GM18873 (cell line): ENCODE measurements at regions not wholly inside any gene's neighbourhood (a gene's known extent, or its start where the extent isn't known, plus 50 kb on each side); places are given as distances from the start of the nearest gene placed in this dataset.
"Not testable (repeated sequence)": the region's sequence is repeated elsewhere in the genome, so short reads cannot be mapped to it uniquely, and the experiment has no call there.

Experiments
- ATAC-seq: cut with Tn5 transposase; IDR thresholded peaks from one replicate; pipeline ENCODE4 v1.9.1; 2021; ENCODE audit warnings: mild to moderate bottlenecking, moderate library complexity, moderate number of reproducible peaks; ENCODE audit not compliant: unreplicated experiment, low FRiP score

GRCh38 chr11:123344790-123345357 is 85.2 kb upstream of the GRAMD1B start:
- ATAC-seq, result no peak

GRCh38 chr11:123344188-123344587 is 85.9 kb upstream of the GRAMD1B start:
- ATAC-seq, result not testable (repeated sequence)

GRCh38 chr11:123338997-123339752 is 90.9 kb upstream of the GRAMD1B start:
- no peak for ATAC-seq

GRCh38 chr11:123338266-123338800 is 91.7 kb upstream of the GRAMD1B start:
- ATAC-seq, result no peak

- ATAC-seq, result no peak
These were observed 95.1 kb upstream of the GRAMD1B start for GRCh38 chr11:123334925-123335324.

- not testable (repeated sequence) for ATAC-seq
These were observed 97.5 kb upstream of the GRAMD1B start for GRCh38 chr11:123332577-123332976.

- no peak for ATAC-seq
These were observed 99.1 kb upstream of the GRAMD1B start for GRCh38 chr11:123330948-123331347.

GRCh38 chr11:123330471-123330870 is 99.6 kb upstream of the GRAMD1B start:
- ATAC-seq, result no peak

- ATAC-seq, result no peak
These were observed 100.0 kb upstream of the GRAMD1B start for GRCh38 chr11:123330071-123330470.

- no peak for ATAC-seq
These were observed 101.7 kb upstream of the GRAMD1B start for GRCh38 chr11:123328281-123328867.

- ATAC-seq, result no peak
These were observed 104.5 kb upstream of the GRAMD1B start for GRCh38 chr11:123325533-123325932.

GRCh38 chr11:123323568-123323967 is 106.5 kb upstream of the GRAMD1B start:
- ATAC-seq, result no peak

- ATAC-seq, result no peak
These were observed 108.4 kb upstream of the GRAMD1B start for GRCh38 chr11:123321636-123322035.

- no peak for ATAC-seq
These were observed 111.4 kb upstream of the GRAMD1B start for GRCh38 chr11:123318623-123319022.

GRCh38 chr11:123318132-123318531 is 111.9 kb upstream of the GRAMD1B start:
- not testable (repeated sequence) for ATAC-seq

GRCh38 chr11:123316003-123316402 is 114.1 kb upstream of the GRAMD1B start:
- no peak for ATAC-seq

GRCh38 chr11:123314972-123315371 is 115.1 kb upstream of the GRAMD1B start:
- ATAC-seq, result no peak

GRCh38 chr11:123313262-123313661 is 116.8 kb upstream of the GRAMD1B start:
- ATAC-seq, result no peak

- ATAC-seq, result no peak
These were observed 113.0 kb upstream of the CLMP start for GRCh38 chr11:123308077-123308476.

GRCh38 chr11:123307276-123307675 is 112.2 kb upstream of the CLMP start:
- no peak for ATAC-seq

- no peak for ATAC-seq
These were observed 111.5 kb upstream of the CLMP start for GRCh38 chr11:123306531-123306930.
